CD4-positive, alpha-beta T cell treated with Interleukin-6 for 4 hours (primary cell): ENCODE measurements at regions not wholly inside any gene's neighbourhood (a gene's known extent, or its start where the extent isn't known, plus 50 kb on each side); places are given as distances from the start of the nearest gene placed in this dataset.
"Not testable (repeated sequence)": the region's sequence is repeated elsewhere in the genome, so short reads cannot be mapped to it uniquely, and the experiment has no call there.

ENCODE experiments used
- DNase-seq: peaks from one replicate; pipeline ENCODE4 v3.0.0-alpha.2; 2020; ENCODE audit warnings: mixed read lengths

DNA sequence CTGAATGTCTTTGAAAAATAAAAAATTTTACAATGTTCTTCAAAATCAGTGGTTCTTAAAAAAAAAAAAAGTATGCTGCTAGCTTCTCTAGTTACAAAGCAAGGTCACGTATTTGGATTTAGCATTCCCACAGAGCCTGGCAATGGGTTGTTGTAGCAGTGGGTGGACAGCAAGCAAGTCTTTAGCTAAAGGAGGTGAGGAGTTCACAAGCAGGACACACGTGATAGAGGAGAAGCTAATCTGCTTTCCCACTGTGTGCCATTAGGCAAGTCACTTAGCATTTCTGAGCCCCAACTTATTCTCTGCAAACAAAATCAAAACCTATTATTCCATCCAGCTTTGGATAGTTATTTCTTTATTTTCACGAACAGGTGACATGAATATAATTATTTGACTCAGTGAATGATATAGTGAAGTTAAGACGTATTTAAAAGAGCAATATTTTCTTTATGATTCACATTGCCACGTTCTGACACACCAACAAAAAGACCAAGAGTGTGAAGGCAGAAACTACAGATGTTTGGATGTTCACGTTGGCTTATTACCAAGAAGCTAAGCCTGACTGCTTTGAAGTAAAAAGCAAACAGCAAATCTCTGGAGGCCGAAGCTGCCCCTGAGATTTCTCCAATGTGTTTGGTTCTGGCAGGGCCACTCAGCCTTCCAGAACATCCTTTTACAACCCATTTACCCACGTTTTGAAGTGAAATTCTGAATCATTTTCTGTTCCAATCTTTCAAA is 612.1 kb upstream of the CDH6 start:
- DNase-seq, result no peak

- no peak for DNase-seq
Observed at GRCh38 chr5:30574761-30575160, 618.7 kb upstream of the CDH6 start.

- no peak for DNase-seq
Observed at GRCh38 chr5:30572279-30572678, 621.2 kb upstream of the CDH6 start.

- no peak for DNase-seq
Observed at GRCh38 chr5:30561771-30562170, 631.7 kb upstream of the CDH6 start.

- no peak for DNase-seq
Observed at GRCh38 chr5:30551618-30552017, 641.9 kb upstream of the CDH6 start.

- no peak for DNase-seq
Observed at GRCh38 chr5:30548580-30549305, 644.7 kb upstream of the CDH6 start.

- DNase-seq, result no peak
Observed at GRCh38 chr5:30540150-30540549, 653.3 kb upstream of the CDH6 start.

- no peak for DNase-seq
Observed at GRCh38 chr5:30539004-30539634, 654.4 kb upstream of the CDH6 start.

GRCh38 chr5:30525353-30525752 is 668.1 kb upstream of the CDH6 start:
- DNase-seq, result no peak

DNA sequence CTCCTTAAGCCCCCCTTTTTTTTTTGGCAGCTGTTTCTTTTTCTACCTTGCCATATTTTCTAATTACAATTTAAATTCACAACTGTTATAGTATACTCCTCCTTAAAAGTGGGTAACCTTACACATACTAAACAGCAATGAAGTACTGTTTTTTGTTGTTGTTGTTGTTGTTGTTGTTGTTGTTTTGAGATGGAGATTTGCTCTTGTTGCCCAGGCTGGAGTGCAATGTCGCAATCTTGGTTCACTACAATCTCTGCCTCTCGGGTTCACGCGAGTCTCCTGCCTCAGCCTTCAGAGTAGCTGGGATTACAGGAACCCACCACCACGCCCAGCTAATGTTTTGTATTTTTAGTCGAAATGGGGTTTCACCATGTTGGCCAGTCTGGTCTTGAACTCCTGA is 669.1 kb upstream of the CDH6 start:
- DNase-seq, result no peak

- DNase-seq, result no peak
Observed at GRCh38 chr5:30523061-30523460, 670.4 kb upstream of the CDH6 start.

- DNase-seq, result no peak
Observed at GRCh38 chr5:30505014-30505886, 688.2 kb upstream of the CDH6 start.

GRCh38 chr5:30502277-30502676 is 691.2 kb upstream of the CDH6 start:
- no peak for DNase-seq

DNA sequence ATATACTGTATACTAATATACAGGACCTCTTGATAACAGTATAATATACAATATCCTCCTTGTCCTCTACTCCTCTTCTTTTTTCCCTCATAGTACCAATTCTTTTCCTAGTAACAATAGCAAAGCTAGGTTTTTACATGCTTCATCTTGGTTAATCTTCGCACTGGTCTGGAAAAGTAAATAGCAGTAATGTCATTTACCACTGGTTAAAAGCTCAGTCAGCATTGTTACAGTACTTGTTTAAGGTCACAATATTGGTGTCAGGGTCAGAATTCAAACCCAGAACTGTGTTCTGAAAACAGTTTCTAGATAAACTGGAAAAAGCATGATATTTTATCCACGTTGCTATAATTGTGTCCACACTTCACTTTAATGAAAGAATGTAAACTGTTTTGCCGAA is 692.4 kb upstream of the CDH6 start:
- DNase-seq, result no peak

- DNase-seq, result no peak
Observed at GRCh38 chr5:30500513-30500912, 693.0 kb upstream of the CDH6 start.

- DNase-seq, result no peak
Observed at GRCh38 chr5:30499402-30499801, 694.1 kb upstream of the CDH6 start.

DNA sequence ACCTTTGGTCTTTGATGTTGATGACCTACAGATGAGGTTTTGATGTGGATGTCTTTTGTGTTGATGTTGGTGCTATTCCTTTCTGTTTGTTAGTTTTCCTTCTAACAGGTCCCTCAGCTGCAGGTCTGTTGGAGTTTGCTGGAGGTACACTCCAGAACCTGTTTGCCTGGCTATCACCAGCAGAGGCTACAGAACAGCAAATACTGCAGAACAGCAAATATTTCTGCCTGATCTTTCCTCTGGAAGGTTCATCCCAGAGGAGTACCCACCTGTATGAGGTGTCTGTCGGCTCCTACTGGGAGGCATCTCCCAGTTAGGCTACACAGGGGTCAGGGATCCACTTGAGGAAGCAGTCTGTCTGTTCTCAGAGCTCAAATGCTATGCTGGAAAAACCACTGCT is 694.5 kb upstream of the CDH6 start:
- DNase-seq, result no peak

DNA sequence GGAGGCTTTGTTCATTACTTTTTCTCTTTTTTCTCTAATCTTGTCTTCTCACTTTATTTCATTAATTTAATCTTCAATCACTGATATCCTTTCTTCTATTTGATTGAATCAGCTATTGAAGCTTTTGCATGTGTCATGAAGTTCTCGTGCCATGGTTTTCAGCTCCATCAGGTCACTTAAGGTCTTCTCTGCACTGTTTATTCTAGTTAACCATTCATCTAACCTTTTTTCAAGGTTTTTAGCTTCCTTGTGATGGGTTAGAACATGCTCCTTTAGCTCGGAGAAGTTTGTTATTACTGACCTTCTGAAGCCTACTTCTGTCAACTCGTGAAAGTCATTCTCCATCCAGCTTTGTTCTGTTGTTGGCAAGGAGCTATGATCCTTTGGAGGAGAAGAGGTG is 695.0 kb upstream of the CDH6 start:
- DNase-seq, result not testable (repeated sequence)

- not testable (repeated sequence) for DNase-seq
Observed at GRCh38 chr5:30494113-30494512, 699.4 kb upstream of the CDH6 start.

DNA sequence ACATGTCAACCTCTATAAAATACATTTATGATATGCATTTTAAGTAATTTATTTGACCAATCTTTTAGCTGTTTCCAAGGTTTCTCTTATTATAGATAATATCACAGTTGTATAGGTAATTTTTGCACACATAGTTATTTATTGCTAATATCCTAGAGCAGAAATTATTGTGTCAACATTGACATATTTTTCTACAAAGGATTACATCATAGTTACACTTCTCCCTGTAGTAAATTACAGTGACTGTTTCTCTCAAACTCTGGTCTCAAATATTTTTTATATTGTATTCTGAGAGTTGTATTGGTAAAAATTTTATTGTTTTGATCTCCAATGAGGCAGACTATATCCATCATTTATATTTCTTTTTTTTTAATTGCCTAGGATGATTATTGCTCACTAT is 714.4 kb upstream of the CDH6 start:
- DNase-seq, result no peak

DNA sequence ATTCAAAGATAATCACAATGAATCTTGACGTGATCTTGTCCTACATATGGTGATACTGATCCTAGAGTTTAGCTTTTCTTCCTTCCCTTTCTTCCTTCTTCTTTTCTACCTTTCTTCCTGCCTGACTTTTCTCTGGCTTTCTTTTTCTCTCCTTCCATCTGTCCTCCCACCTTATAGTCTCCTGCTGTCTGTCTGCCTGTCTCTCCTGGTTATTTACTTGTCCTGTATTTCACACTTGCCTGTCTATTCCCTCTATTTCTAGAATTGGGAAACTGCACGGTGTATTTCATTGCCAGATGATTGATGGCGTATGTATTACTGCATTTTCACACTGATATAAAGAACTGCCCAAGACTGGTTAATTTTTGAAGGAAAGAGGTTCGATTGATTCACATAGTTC is 718.1 kb upstream of the CDH6 start:
- no peak for DNase-seq

- DNase-seq, result no peak
Observed at GRCh38 chr5:30469691-30470090, 723.8 kb upstream of the CDH6 start.

DNA sequence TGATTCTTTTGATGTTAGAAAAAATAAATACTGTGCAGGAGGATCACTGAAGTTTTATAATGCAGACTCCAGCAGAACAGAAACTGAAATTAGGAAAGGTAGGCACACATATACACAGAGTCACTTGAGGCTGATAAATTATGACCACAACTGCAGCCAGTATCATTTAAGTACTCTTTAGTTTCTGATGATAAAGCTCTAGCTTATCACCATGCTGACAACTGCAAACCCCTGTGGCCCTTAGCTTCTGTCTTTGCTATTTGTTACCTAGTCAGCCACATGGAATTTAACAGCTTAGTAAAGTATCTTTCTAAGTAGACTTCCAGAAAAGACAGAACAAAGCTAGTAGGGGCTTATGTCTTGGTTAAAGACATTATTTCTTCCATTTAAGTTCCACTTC is 734.8 kb upstream of the CDH6 start:
- no peak for DNase-seq
